Lung (tissue), 11 donors: ENCODE measurements at regions not wholly inside any gene's neighbourhood (a gene's known extent, or its start where the extent isn't known, plus 50 kb on each side); places are given as distances from the start of the nearest gene placed in this dataset.
"Not testable (repeated sequence)": the region's sequence is repeated elsewhere in the genome, so short reads cannot be mapped to it uniquely, and the experiment has no call there.

Experiments
- ATAC-seq: fragments of 200-7000 bp; cut with Tn5 transposase; one replicate; pipeline ENCODE4 v1.9.1; 2020; ENCODE audit warnings: moderate number of reproducible peaks; ENCODE audit not compliant: insufficient read depth, low FRiP score
- DNase-seq, 3 donors: peaks; one replicate each; pipeline ENCODE4 v3.0.0-alpha.2; 2013 to 2017
- H3K27ac ChIP-seq, 2 donors: one replicate each; pipeline ENCODE4 v1.5.1; 2013; ENCODE audit warnings: mild to moderate bottlenecking in 2 of 2, moderate library complexity in 2 of 2, control low read depth in 1 of 2, inconsistent platforms in 1 of 2, low read depth in 1 of 2, low read length in 1 of 2
- H3K27me3 ChIP-seq, 3 donors: one replicate each; pipeline ENCODE4 v1.5.1; 2013; ENCODE audit warnings: low read length in 2 of 3; ENCODE audit not compliant: control insufficient read depth in 3 of 3, insufficient read depth in 3 of 3
- H3K36me3 ChIP-seq, 4 donors: one replicate each; pipeline ENCODE4 v1.5.1; 2013; ENCODE audit warnings: low read length in 4 of 4, mild to moderate bottlenecking in 1 of 4, moderate library complexity in 1 of 4; ENCODE audit not compliant: control insufficient read depth in 4 of 4, insufficient read depth in 4 of 4
- H3K4me1 ChIP-seq, 5 donors: one replicate each; pipeline ENCODE4 v1.5.1; 2013; ENCODE audit warnings: low read length in 5 of 5, mild to moderate bottlenecking in 2 of 5, moderate library complexity in 1 of 5; ENCODE audit not compliant: control insufficient read depth in 5 of 5, insufficient read depth in 5 of 5
- H3K4me3 ChIP-seq: one replicate; pipeline ENCODE4 v1.5.1; 2013; ENCODE audit warnings: mild to moderate bottlenecking, control low read depth, moderate library complexity
- H3K9ac ChIP-seq, 2 donors: one replicate each; pipeline ENCODE4 v1.5.1; 2013; ENCODE audit warnings: low read length in 2 of 2, control low read depth in 1 of 2; ENCODE audit not compliant: insufficient read depth in 1 of 2
- H3K9me3 ChIP-seq, 4 donors: one replicate each; pipeline ENCODE4 v1.5.1; 2013; ENCODE audit warnings: low read length in 3 of 4, mild to moderate bottlenecking in 1 of 4, moderate library complexity in 1 of 4; ENCODE audit not compliant: control insufficient read depth in 4 of 4, insufficient read depth in 3 of 4
- CTCF ChIP-seq: IDR thresholded peaks from 2 replicates; pipeline ENCODE4 v1.5.1; 2012; ENCODE audit warnings: mild to moderate bottlenecking; ENCODE audit errors: control extremely low read depth, extremely low read depth
- WGBS, 2 donors: extraction: QIAGEN DNeasy Blood & Tissue Kit; methylation state at CpG; one replicate each; pipeline ENCODE4 v1.1.7; 2013; 5-methylcytosine and 5-hydroxymethylcytosine counted together
- donor health status: control.
- donor health status: control.
- donor health status: Bipolar disorder and iron deficiency.
- donor health status: healthy.
- donor health status: DM: yes; HTN: yes; CAD: no.

DNA sequence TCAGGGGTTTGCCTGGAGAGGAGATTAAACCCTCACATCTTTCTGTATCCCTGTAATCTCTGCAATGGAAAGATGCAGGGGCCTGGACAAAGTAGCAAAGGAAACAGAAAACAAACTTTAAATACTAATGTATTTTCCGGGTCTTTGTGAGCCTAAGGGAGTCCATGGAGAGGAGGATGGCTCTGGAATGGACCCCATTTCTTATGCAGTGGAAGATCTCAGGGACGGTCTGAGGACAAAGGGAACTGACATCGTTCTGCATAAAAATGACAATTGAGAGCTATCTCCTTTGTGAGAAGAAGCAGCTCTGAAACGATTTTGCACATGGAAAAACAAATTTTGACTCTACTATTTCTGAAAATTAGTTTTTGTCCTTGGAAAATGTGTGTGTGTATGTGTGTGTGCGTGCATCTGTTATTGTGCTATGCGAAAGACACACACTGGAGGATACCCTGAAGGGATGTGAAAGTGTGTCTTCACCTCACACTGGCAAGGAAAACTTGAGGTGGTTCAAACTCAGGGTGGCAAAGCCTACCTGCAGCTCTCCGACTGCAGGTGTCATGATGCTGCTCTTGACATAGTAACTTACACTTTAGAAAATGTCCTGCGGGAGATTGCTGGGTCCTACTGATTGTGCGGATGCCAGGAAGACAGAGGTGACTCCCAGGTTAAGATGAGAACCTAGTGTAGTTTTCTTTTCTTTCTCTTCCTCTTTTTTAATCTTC lies 126.4 kb upstream of the JADE1 start:
- WGBS, 2 donors = 60 to 72% methylated on average over 9 of the region's 9 CpGs
- ATAC-seq (no peak), DNase-seq (no peak)
- no peaks in the 10 kb centered on the region for H3K27me3 ChIP-seq
- no peak for TF ChIP-seq CTCF
- no peaks in the 10 kb centered on the region for H3K36me3 ChIP-seq
- peaks cover 0 to 2% (median 0%) of the 10 kb centered on the region in 5 donors for H3K4me1 ChIP-seq
- H3K9me3 ChIP-seq = peaks cover 0 to 1% (median 0%) of the 10 kb centered on the region in 4 donors
- no peak overlapping the region for H3K27ac ChIP-seq
- H3K9ac ChIP-seq = no peak overlapping the region
- H3K4me3 ChIP-seq = no peak overlapping the region

GRCh38 chr4:128676095-128676494 lies 133.4 kb upstream of the JADE1 start:
- Histone ChIP-seq H3K9me3 (no peaks in the 10 kb centered on the region), H3K36me3 (no peaks in the 10 kb centered on the region), H3K27me3 (no peaks in the 10 kb centered on the region), H3K9ac (no peak overlapping the region), H3K4me1 (peaks cover 0 to 2% (median 0%) of the 10 kb centered on the region in 5 donors), H3K27ac (no peak overlapping the region), H3K4me3 (no peak overlapping the region)
- ATAC-seq = no peak
- 44 to 48% methylated on average over 1 of the region's 1 CpG for WGBS, 2 donors
- DNase-seq = no peak
- no peak for TF ChIP-seq CTCF

GRCh38 chr4:128675083-128675482 lies 134.4 kb upstream of the JADE1 start:
- no peak overlapping the region for H3K9ac ChIP-seq
- DNase-seq (no peak), ATAC-seq (no peak)
- H3K27me3 ChIP-seq = no peaks in the 10 kb centered on the region
- H3K4me1 ChIP-seq = peaks cover 0 to 2% (median 0%) of the 10 kb centered on the region in 5 donors
- H3K36me3 ChIP-seq = no peaks in the 10 kb centered on the region
- no peak for TF ChIP-seq CTCF
- H3K9me3 ChIP-seq = no peaks in the 10 kb centered on the region
- no peak overlapping the region for H3K27ac ChIP-seq
- H3K4me3 ChIP-seq = no peak overlapping the region
- 84 to 91% methylated on average over 1 of the region's 1 CpG for WGBS, 2 donors

DNA sequence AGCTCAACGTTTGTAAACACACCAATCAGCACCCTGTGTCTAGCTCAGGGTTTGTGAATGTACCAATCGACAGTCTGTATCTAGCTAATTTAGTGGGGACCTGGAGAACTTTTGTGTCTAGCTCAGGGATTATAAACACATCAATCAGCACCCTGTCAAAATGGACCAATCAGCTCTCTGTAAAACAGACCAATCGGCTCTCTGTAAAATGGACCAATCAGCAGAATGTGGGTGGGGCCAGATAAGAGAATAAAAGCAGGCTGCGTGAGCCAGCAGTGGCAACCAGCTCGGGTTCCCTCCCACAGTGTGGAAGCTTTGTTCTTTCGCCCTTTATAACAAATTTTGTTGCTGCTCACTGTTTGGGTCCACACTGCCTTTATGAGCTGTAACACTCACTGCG lies 136.3 kb upstream of the JADE1 start:
- H3K9ac ChIP-seq, DNase-seq, H3K9me3 ChIP-seq, H3K27ac ChIP-seq, H3K4me1 ChIP-seq, ATAC-seq, H3K4me3 ChIP-seq, H3K27me3 ChIP-seq, H3K36me3 ChIP-seq: not testable (repeated sequence)
- 78 to 94% methylated on average over 7 of the region's 7 CpGs for WGBS, 2 donors

DNA sequence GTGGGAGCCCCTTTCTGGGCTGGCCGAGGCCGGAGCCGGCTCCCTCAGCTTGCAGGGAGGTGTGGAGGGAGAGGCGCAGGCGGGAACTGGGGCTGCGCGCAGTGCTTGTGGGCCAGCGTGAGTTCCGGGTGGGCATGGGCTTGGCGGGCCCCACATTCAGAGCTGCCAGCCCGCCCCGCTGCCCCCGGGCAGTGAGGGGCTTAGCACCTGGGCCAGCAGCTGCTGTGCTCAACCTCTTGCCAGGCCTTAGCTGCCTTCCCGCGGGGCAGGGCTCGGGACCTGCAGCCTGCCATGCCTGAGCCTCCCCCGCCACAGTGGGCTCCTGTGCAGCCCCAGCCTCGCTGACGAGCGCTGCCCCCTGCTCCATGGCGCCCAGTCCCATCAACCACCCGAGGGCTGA lies 136.9 kb upstream of the JADE1 start:
- H3K27me3 ChIP-seq, H3K4me1 ChIP-seq, H3K9me3 ChIP-seq, H3K9ac ChIP-seq, H3K4me3 ChIP-seq, H3K36me3 ChIP-seq, ATAC-seq, H3K27ac ChIP-seq, DNase-seq: not testable (repeated sequence)
- WGBS, 2 donors = 92 to 98% methylated on average over 15 to 22 of the region's 22 CpGs
